AG04449 (cell line): ENCODE measurements at regions not wholly inside any gene's neighbourhood (a gene's known extent, or its start where the extent isn't known, plus 50 kb on each side); places are given as distances from the start of the nearest gene placed in this dataset.

Source experiments
- CTCF ChIA-PET: fragments of 350-600 bp; formaldehyde crosslinking; extraction: SDS; loops from one replicate; lab custom pipeline; 2021; ENCODE audit warnings: antibody characterized with exemption; lab: Yijun Ruan, JAX
- POLR2A ChIA-PET: fragments of 400-600, 350-600 bp; formaldehyde crosslinking; extraction: SDS; loops from one replicate; lab custom pipeline; 2020; ENCODE audit warnings: antibody characterized with exemption, inconsistent platforms; lab: Yijun Ruan, JAX
- DNase-seq: peaks from one replicate; pipeline ENCODE4 v3.0.0-alpha.2; 2010; ENCODE audit warnings: low read depth, low spot score
- H3K4me3 ChIP-seq: 2 replicates; pipeline ENCODE4 v1.5.1; 2011; ENCODE audit warnings: low read depth, mild to moderate bottlenecking, control low read depth, low read length
- TF ChIP-seq, protein P1 (sequence below): IDR thresholded peaks from one replicate; pipeline ENCODE4 v1.5.1; 2011; ENCODE audit warnings: mild to moderate bottlenecking, moderate library complexity, low read length, control low read depth, inconsistent platforms; ENCODE audit not compliant: insufficient read depth; ENCODE audit errors: missing control alignments

DNA sequence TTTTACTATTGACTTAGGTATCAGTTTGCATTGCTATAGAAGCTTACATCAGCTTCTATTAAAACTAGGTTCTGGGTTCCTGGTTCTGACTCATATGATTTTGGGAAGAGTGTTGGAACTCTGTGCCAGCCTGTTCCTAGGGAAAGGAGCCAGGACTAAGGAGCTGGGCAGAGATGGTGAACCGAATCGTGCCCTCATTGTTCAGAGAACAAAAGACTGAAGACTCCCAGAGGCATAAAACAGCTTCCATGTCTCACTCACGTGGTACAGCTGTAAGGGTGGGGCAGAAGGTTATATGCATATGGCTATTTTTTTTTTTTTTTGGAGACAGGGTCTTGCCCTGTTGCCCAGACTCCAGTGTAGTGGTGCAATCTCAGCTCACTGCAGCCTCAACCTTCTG is 89.1 kb upstream of the THBS2 start:
- POLR2A ChIA-PET: no interaction called here
- TF ChIP-seq, protein P1, sequence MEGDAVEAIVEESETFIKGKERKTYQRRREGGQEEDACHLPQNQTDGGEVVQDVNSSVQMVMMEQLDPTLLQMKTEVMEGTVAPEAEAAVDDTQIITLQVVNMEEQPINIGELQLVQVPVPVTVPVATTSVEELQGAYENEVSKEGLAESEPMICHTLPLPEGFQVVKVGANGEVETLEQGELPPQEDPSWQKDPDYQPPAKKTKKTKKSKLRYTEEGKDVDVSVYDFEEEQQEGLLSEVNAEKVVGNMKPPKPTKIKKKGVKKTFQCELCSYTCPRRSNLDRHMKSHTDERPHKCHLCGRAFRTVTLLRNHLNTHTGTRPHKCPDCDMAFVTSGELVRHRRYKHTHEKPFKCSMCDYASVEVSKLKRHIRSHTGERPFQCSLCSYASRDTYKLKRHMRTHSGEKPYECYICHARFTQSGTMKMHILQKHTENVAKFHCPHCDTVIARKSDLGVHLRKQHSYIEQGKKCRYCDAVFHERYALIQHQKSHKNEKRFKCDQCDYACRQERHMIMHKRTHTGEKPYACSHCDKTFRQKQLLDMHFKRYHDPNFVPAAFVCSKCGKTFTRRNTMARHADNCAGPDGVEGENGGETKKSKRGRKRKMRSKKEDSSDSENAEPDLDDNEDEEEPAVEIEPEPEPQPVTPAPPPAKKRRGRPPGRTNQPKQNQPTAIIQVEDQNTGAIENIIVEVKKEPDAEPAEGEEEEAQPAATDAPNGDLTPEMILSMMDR: no peak
- H3K4me3 ChIP-seq: no peak overlapping the region
- CTCF ChIA-PET: interaction anchor here (1.4 kb wide), 1 partner anchor 28 kb away, joined by 3 read pairs; no protein-coding TSS in a partner anchor
- DNase-seq: no peak

DNA sequence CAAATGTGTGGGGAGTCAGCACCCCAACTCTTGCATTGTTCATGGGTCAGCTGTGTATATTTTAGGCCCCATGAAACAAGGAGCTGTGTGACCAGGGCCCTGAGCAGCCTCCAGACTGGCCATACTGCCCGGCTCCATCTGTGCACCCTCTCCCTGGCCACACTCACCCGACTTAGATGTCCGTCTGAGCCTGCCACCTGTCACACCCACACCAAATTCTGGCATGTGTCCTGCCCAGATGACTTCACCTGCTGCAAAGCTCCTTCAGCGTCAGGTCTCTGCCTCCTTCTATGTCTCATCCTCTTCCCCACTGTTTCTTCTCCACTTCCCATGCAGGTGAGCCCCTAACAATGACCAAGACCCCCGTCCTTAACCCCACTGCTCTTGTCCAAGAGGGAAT is 88.1 kb upstream of the THBS2 start:
- TF ChIP-seq, protein P1: no peak
- no peak for DNase-seq
- ChIA-PET POLR2A (no interaction called here), CTCF (no interaction called here)
- H3K4me3 ChIP-seq: no peak overlapping the region

DNA sequence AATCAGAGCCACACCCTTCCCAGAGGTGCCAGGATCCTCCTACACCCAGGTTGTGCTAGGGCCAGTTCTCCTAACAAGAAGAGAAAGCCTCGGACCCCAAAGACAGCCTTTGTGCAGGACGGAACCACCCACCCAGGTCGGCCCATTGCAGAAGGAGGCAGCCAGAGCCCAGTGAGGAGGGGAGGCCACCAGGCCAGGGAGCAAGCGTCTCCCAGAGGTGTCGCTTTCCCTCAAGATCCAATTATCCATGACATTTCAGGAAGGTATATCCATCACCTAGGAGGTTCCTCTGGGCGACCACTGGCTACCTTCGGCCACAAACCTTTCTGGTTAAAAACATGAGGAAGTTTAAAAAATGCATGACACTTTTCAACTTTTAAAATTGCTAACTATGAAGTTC is 87.4 kb upstream of the THBS2 start:
- no peak for DNase-seq
- TF ChIP-seq, protein P1: no peak
- no peak overlapping the region for H3K4me3 ChIP-seq
- CTCF ChIA-PET: no interaction called here
- POLR2A ChIA-PET: no interaction called here

DNA sequence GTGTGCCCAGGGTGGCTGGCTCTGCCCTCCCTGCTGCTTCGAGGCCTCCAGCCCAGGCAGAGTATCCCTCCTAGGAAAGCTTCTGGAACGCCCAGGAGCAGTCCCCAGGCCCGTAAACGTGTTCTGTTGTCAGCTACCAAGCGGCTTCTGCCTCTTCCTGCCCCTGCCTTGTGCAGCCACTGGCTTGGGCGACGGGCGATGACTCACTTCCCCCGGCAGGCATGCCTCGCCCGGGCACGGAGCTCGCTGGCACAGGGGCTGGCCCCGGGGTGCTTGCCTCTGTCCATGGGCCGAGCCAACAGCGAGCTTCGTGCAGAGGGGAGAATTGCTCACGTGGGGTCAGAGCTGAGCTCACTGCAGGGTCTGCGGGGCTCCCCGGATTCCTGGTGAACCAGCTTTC is 86.7 kb upstream of the THBS2 start:
- no peak for DNase-seq
- TF ChIP-seq, protein P1: no peak
- no peak overlapping the region for H3K4me3 ChIP-seq
- ChIA-PET POLR2A (no interaction called here), CTCF (no interaction called here)

DNA sequence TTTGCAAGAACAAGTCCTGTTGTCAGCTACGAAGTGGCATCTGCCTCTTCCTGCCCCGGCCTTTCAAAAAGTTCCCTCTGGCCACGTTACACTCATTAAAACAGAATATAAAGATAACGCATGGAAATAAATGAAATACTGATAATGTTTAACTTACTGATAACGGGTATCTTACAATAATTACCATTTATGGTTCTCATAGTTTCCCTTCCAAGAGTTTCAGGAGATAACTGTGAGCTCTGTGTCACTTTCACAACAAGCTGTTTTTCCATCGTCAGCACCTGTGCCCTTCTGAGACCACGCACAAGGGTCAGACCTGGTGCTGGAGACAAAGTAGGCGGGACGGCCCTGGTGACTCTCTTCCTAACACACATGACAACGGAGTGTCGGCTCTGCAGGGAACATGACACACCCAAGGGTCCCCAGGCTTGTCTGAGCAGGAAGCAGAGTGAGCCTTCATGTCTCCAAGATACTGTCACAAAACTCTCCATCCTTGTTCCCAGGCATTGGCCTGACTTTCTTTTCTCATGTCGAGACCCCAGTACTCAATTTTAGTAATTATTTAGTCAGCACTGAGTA is 86.2 kb upstream of the THBS2 start:
- ChIA-PET CTCF (no interaction called here), POLR2A (no interaction called here)
- TF ChIP-seq, protein P1: no peak
- DNase-seq: no peak
- H3K4me3 ChIP-seq: no peak overlapping the region

DNA sequence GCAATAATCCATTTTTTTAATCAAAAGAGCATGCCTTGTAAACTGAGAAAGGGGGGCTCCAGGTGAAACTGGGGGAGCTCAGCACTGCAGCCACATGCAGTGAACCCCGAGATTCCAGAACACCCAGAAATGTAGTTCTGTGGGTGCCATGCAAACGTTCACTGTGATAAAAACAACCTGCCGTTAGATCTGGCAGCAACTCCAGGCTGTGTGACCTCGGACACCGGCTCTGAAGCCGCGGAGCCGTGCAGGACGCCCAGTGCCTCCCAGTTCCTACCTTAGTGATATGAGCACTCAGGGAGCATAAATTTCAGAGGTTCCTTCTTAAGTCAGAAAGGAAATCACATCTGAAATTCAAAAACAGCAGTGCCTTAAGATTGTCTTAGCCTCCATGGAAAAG is 85.4 kb upstream of the THBS2 start:
- no peak for DNase-seq
- ChIA-PET POLR2A (no interaction called here), CTCF (no interaction called here)
- H3K4me3 ChIP-seq: no peak overlapping the region
- TF ChIP-seq, protein P1: no peak
